Posterior vena cava (tissue), 2 donors: ENCODE measurements at regions not wholly inside any gene's neighbourhood (a gene's known extent, or its start where the extent isn't known, plus 50 kb on each side); places are given as distances from the start of the nearest gene placed in this dataset.

Source experiments
- DNase-seq: peaks from one replicate; pipeline ENCODE4 v3.0.0-alpha.2; 2020; ENCODE audit warnings: low spot score
- intact Hi-C, 2 donors: fragments of 100-400 bp; cut with DNase I; formaldehyde crosslinking; loops; one replicate each; pipeline versions ENCODE4 v1.14.1 to v1.14.2; 2022 to 2023
- donor health status: DM: yes; HTN: yes; CAD: no.
- donor health status: DM: yes; HTN: yes; CAD: no.

- no peak for DNase-seq
Measured at GRCh38 chr4:22048323-22048722, 99.8 kb upstream of the KCNIP4 start.

GRCh38 chr4:22047793-22048192, 99.2 kb upstream of the KCNIP4 start:
- intact Hi-C loops: no loop called here
- DNase-seq: no peak

More at GRCh38 chr4:22048323-22048722, 99.8 kb upstream of the KCNIP4 start:
- intact Hi-C loops: no loop called here

GRCh38 chr4:22045051-22045630, 96.6 kb upstream of the KCNIP4 start:
- no peak for DNase-seq
- intact Hi-C loops: no loop called here

GRCh38 chr4:22031423-22031822, 82.9 kb upstream of the KCNIP4 start:
- no peak for DNase-seq
- intact Hi-C loops: no loop called here

DNA sequence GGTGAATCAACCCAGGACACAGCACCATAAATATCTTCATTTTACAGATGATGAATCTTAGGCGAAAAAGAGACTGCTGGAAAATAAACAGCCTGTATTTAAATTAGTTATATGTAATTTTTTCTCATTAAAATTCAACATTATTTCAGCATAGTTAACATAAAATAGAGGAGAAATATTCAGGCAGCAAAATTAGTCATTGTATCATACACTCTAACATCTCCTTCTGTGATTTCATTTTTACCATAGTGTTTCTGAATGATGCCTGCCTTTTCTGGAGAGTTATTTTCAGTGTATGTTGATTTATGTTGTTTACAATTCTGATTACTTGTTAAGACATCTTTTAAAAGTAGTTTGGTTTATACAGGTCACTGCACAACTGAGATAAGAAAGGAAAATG, 82.3 kb upstream of the KCNIP4 start:
- intact Hi-C loops: no loop called here
- DNase-seq: no peak

- intact Hi-C loops: no loop called here
- DNase-seq: no peak
Measured at GRCh38 chr4:22030307-22030706, 81.7 kb upstream of the KCNIP4 start.

- intact Hi-C loops: no loop called here
Measured at GRCh38 chr4:22029803-22030202, 81.2 kb upstream of the KCNIP4 start.

DNA sequence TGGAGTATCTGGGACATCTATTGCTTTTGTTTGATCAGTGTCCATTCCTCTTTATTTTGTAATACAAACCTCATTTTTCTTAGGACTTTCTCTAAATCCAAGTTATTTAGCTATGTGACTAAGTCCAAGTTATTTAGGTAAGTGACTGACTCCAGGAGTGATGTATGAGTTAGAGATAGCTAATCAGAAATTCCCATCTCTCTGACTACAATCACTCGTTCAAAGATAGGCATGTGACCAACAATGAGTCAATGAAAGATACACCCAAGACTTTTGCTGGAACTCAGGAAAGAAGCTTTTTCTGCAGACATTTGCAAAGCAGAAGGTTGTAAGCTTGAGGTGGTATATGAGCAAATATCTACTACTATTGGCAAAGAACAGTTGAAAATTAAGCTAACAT, 72.5 kb upstream of the KCNIP4 start:
- no peak for DNase-seq
- intact Hi-C loops: no loop called here

More at GRCh38 chr4:22029803-22030202, 81.2 kb upstream of the KCNIP4 start:
- no peak for DNase-seq

DNA sequence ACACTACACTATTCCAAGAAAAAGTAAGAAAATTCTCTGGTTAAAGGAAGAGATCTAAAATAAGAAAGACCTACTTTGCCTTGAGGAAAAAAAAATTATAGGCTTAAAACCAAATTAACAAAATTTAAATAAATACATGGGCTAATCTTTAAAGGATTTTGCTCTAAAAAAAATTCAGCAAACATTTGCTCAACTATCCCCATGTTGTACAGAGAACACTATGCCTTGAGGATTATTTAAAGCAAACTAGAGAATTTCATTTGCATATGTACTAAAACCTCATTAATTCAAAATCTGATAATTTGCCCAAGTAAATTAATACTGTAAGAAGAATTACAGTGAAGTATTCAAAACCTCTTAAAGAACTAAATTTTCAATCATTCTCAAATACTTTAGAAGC, 71.6 kb upstream of the KCNIP4 start:
- no peak for DNase-seq
- intact Hi-C loops: no loop called here

DNA sequence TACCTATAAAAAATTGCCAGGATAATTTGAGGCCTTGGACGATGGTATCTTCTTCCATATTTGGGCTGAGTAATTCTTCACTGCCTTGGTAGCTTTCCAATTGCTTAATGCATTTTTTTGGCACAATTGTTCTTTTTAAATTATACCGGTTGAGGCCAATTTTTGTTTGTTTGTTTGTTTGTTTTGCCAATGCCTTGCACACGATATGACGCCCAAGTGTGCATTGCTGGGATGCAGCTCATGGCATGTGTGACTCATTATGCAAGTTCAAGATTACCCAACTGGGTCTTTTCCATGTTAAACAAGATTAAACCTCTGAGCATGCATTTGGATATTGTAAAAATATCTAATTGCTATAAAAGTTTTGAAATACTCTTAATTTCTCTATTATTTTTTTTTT, 71.1 kb upstream of the KCNIP4 start:
- DNase-seq: no peak
- intact Hi-C loops: no loop called here

DNA sequence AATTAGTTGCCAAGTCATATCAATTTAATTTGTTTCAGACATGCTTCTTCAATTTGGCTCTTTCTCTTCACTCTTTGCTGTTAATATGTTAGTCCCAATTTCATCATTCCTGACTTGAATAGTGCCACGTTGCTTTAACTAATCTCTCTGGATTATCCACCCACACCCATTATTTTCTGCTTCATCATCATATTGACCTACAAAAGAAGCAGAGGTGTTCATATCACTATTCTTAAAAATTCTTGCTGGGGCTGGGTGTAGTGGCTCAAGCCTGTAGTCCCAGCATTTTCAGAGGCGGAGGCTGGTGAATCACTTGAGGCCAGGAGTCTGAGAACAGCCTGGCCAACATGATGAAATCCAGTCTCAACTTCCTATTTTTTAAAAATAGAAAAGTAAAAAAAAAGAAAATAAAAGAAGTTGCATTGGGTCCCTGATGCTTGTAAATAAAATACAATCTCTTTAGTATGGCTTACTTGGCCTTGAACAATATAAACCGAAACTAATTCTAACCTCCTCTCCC, 65.7 kb upstream of the KCNIP4 start:
- DNase-seq: no peak
- intact Hi-C loops: no loop called here

DNA sequence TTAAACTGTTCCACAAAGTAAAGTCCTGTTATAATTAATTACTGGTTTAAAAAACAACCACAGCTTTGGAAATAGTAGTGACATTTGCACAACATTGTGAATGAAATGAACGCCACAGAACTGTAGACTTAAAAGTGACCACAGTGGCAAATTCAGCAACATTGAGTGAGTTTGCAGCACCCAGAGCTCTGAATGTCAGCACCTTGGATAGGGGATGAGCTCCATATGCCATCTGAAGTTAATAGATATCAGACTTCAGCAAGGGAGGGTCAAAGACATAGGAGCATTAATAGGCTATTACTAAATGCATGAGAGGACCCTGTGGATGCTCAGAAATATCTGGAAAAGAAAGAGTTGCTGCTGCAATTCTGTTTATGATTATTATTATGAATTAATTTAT, 55.3 kb upstream of the KCNIP4 start:
- intact Hi-C loops: no loop called here
- DNase-seq: no peak
